Ovary (tissue), 3 donors: ENCODE measurements at regions not wholly inside any gene's neighbourhood (a gene's known extent, or its start where the extent isn't known, plus 50 kb on each side); places are given as distances from the start of the nearest gene placed in this dataset.

Experiments used
- EP300 ChIP-seq: sonication (generic); formaldehyde crosslinking; IDR thresholded peaks from one replicate; pipeline ENCODE4 v1.6.1; 2017; ENCODE audit warnings: antibody characterized with exemption
- POLR2A ChIP-seq: fragments of 450-650 bp; IDR thresholded peaks from one replicate; pipeline ENCODE4 v1.6.1; 2017; ENCODE audit warnings: antibody characterized with exemption, mild to moderate bottlenecking, moderate library complexity
- TF ChIP-seq, protein P1 (sequence below), 3 donors: fragments of 450-650 bp in 2 of 3; fragments of 200-600 bp in 1 of 3; IDR thresholded peaks; one replicate each; pipeline versions ENCODE4 v1.5.1 to v1.8.0; 2016 to 2022; ENCODE audit warnings: antibody characterized with exemption in 3 of 3, mild to moderate bottlenecking in 1 of 3
- donor health status: DM: no; HTN: no; CAD: no.

DNA sequence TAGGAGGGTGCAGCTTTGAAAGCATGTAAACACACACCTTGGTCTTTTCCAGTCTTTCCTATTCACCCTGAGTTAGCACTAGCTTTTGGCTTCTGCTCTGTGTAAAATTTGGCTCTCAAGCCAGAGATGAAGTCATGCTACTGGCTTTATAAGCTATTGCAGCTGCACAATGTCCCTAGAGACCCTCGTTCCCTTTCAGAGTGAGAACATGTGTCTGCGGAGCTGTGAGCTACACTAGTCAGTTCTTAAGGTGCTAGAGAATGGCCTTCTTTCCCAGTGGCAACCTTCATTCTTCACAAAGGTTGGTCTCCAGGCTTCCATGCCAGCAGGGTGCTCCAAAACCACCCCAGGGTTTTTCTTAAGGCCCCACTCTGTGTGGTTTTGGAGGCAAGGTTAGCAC, 199.1 kb downstream of the SPATA18 start:
- TF ChIP-seq POLR2A (no peak), EP300 (no peak)
- TF ChIP-seq, protein P1, sequence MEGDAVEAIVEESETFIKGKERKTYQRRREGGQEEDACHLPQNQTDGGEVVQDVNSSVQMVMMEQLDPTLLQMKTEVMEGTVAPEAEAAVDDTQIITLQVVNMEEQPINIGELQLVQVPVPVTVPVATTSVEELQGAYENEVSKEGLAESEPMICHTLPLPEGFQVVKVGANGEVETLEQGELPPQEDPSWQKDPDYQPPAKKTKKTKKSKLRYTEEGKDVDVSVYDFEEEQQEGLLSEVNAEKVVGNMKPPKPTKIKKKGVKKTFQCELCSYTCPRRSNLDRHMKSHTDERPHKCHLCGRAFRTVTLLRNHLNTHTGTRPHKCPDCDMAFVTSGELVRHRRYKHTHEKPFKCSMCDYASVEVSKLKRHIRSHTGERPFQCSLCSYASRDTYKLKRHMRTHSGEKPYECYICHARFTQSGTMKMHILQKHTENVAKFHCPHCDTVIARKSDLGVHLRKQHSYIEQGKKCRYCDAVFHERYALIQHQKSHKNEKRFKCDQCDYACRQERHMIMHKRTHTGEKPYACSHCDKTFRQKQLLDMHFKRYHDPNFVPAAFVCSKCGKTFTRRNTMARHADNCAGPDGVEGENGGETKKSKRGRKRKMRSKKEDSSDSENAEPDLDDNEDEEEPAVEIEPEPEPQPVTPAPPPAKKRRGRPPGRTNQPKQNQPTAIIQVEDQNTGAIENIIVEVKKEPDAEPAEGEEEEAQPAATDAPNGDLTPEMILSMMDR (IDR thresholded peaks at IDR 0.05) = no peak
